ENCODE measurements at regions not wholly inside any gene's neighbourhood (a gene's known extent, or its start where the extent isn't known, plus 50 kb on each side); places are given as distances from the start of the nearest gene placed in this dataset.

GRCh38 chr12:13375583-13376345 lies 179.2 kb downstream of the EMP1 start:
- no peaks in the 10 kb centered on the region for H3K4me1 Mint-ChIP-seq (ENCODE audit: low read depth)
- H3K36me3 Mint-ChIP-seq (ENCODE audit: low read depth) = no peaks in the 10 kb centered on the region
- no peaks in the 10 kb centered on the region for H3K9me3 Mint-ChIP-seq
- peaks cover 11% of the 10 kb centered on the region for H3K27me3 Mint-ChIP-seq
- no peak overlapping the region for H3K27ac Mint-ChIP-seq
- H3K4me3 Mint-ChIP-seq = no peak overlapping the region

- Mint-ChIP-seq H3K4me1 (ENCODE audit: low read depth) (no peaks in the 10 kb centered on the region), H3K36me3 (ENCODE audit: low read depth) (no peaks in the 10 kb centered on the region), H3K27ac (no peak overlapping the region), H3K27me3 (peaks cover 11% of the 10 kb centered on the region), H3K4me3 (no peak overlapping the region), H3K9me3 (no peaks in the 10 kb centered on the region)
Measured at GRCh38 chr12:13374793-13375192, 178.3 kb downstream of the EMP1 start.

GRCh38 chr12:13373803-13374202 lies 177.3 kb downstream of the EMP1 start:
- H3K27ac Mint-ChIP-seq = no peak overlapping the region
- no peaks in the 10 kb centered on the region for H3K4me1 Mint-ChIP-seq (ENCODE audit: low read depth)
- no peak overlapping the region for H3K4me3 Mint-ChIP-seq
- H3K36me3 Mint-ChIP-seq (ENCODE audit: low read depth) = no peaks in the 10 kb centered on the region
- H3K9me3 Mint-ChIP-seq = no peaks in the 10 kb centered on the region
- peaks cover 11% of the 10 kb centered on the region for H3K27me3 Mint-ChIP-seq

- H3K27ac Mint-ChIP-seq = no peak overlapping the region
- no peaks in the 10 kb centered on the region for H3K4me1 Mint-ChIP-seq (ENCODE audit: low read depth)
- H3K9me3 Mint-ChIP-seq = no peaks in the 10 kb centered on the region
- H3K27me3 Mint-ChIP-seq = peaks cover 11% of the 10 kb centered on the region
- no peak overlapping the region for H3K4me3 Mint-ChIP-seq
- no peaks in the 10 kb centered on the region for H3K36me3 Mint-ChIP-seq (ENCODE audit: low read depth)
Measured at GRCh38 chr12:13373131-13373530, 176.6 kb downstream of the EMP1 start.

DNA sequence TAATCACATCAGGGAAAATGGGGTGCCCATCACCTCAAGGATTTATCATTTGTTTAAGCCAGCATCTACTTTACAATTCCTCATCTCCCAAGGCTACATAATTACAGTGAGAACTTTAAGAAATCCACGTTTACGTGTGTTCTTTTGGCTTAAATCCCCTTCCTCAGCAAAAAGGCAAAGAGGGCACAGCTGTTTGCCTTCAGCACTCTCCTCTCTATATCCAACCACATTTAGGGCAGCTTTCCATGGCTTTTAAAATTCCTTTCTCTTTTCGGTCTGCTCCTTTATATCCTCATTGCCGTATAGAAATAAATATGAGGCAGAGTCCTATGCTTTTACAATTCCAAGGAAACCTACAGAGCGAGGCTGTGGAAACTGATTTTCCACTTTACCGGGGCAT lies 175.9 kb downstream of the EMP1 start:
- H3K27ac Mint-ChIP-seq = no peak overlapping the region
- H3K9me3 Mint-ChIP-seq = no peaks in the 10 kb centered on the region
- H3K4me3 Mint-ChIP-seq = no peak overlapping the region
- no peaks in the 10 kb centered on the region for H3K4me1 Mint-ChIP-seq (ENCODE audit: low read depth)
- H3K27me3 Mint-ChIP-seq = peaks cover 11% of the 10 kb centered on the region
- no peaks in the 10 kb centered on the region for H3K36me3 Mint-ChIP-seq (ENCODE audit: low read depth)

DNA sequence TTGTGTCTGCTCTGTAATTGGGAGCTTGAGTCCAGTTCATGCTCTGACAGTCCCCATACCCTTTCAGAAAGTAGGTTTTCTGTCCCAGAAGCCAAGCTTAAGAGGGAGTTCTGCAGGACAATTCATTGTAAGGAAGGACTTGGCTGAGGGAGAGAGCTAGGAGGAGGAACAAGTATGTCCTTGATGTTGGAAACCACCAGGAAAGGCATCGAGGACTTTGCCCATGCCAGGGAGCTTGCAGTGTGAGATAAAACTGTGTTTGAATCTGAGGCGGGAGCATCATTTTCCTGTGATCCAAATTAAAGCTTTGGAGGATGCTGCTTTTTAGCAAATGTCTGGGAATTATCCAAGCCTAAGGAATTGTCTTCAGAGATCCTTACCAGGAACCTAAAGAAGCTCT lies 175.3 kb downstream of the EMP1 start:
- no peak overlapping the region for H3K27ac Mint-ChIP-seq
- no peaks in the 10 kb centered on the region for H3K36me3 Mint-ChIP-seq (ENCODE audit: low read depth)
- no peak overlapping the region for H3K4me3 Mint-ChIP-seq
- peaks cover 11% of the 10 kb centered on the region for H3K27me3 Mint-ChIP-seq
- no peaks in the 10 kb centered on the region for H3K9me3 Mint-ChIP-seq
- H3K4me1 Mint-ChIP-seq (ENCODE audit: low read depth) = no peaks in the 10 kb centered on the region

DNA sequence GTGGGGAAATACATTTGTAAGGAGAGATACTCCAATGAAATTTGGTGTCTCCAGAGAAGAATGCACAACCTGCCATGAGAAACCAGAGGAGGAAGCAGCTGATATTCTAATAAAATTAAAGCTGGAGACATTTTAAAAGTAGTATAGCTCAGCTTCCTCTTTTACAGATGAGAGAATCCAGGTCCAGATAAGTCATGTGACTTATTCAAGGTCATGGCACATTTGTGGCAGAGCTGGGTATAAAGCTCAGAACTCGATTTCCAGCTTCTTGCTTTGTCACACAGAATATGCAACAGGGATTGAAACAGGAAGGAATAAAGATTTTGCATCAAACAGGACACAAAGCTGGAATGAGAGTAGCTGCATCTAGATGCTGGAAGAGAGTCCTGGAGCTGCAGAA lies 174.8 kb downstream of the EMP1 start:
- H3K9me3 Mint-ChIP-seq = no peaks in the 10 kb centered on the region
- no peaks in the 10 kb centered on the region for H3K4me1 Mint-ChIP-seq (ENCODE audit: low read depth)
- no peak overlapping the region for H3K27ac Mint-ChIP-seq
- H3K4me3 Mint-ChIP-seq = no peak overlapping the region
- no peaks in the 10 kb centered on the region for H3K36me3 Mint-ChIP-seq (ENCODE audit: low read depth)
- H3K27me3 Mint-ChIP-seq = peaks cover 11% of the 10 kb centered on the region

GRCh38 chr12:13369474-13370056 lies 173.0 kb downstream of the EMP1 start:
- no peaks in the 10 kb centered on the region for H3K36me3 Mint-ChIP-seq (ENCODE audit: low read depth)
- no peaks in the 10 kb centered on the region for H3K4me1 Mint-ChIP-seq (ENCODE audit: low read depth)
- H3K4me3 Mint-ChIP-seq = no peak overlapping the region
- H3K27me3 Mint-ChIP-seq = peaks cover 16% of the 10 kb centered on the region
- no peak overlapping the region for H3K27ac Mint-ChIP-seq
- H3K9me3 Mint-ChIP-seq = no peaks in the 10 kb centered on the region

DNA sequence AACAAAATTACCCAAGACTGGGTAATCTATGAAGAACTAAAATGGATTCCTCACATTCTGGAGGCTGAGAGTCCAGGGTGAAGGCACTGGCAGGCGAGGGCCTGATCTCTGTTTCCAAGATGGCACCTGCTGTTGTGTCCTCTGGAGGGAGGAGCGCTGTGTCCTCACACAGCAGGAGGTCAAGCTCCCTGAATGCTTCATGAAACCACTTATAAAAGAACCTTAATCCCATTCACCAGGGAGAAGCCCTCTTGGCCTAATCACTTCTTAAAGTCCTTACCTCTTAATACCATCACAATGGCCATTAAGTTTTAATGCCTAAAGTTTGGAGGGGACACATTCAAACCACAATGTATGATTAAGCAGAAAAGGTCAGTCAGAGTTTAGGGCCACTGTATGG lies 172.4 kb downstream of the EMP1 start:
- Mint-ChIP-seq H3K27ac (no peak overlapping the region), H3K27me3 (peaks cover 16% of the 10 kb centered on the region), H3K4me1 (ENCODE audit: low read depth) (no peaks in the 10 kb centered on the region), H3K9me3 (no peaks in the 10 kb centered on the region), H3K4me3 (no peak overlapping the region), H3K36me3 (ENCODE audit: low read depth) (no peaks in the 10 kb centered on the region)

DNA sequence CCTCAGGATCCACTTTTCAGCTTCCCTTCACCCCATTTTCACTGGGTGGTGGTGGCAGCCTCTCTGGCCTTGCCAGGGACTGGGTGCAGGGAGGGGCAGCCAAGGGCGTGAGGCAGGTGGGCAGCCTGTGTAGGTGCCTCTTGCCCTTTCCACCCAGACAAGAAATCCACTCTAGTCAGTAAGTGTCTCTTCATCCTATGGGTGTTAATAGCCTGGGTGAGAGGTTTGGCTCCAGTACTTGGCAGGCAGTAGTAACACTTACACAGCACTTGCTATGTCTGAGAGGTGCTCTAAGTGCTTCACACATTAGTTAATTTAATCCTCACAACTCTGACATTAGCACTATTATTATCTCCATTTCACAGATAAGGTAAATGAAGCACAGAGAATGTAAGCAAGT lies 171.9 kb downstream of the EMP1 start:
- no peaks in the 10 kb centered on the region for H3K4me1 Mint-ChIP-seq (ENCODE audit: low read depth)
- H3K9me3 Mint-ChIP-seq = no peaks in the 10 kb centered on the region
- no peak overlapping the region for H3K27ac Mint-ChIP-seq
- no peaks in the 10 kb centered on the region for H3K36me3 Mint-ChIP-seq (ENCODE audit: low read depth)
- no peak overlapping the region for H3K4me3 Mint-ChIP-seq
- H3K27me3 Mint-ChIP-seq = peaks cover 16% of the 10 kb centered on the region

- Mint-ChIP-seq H3K27ac (no peak overlapping the region), H3K27me3 (peaks cover 13% of the 10 kb centered on the region), H3K4me1 (ENCODE audit: low read depth) (no peaks in the 10 kb centered on the region), H3K36me3 (ENCODE audit: low read depth) (no peaks in the 10 kb centered on the region), H3K9me3 (no peaks in the 10 kb centered on the region), H3K4me3 (no peak overlapping the region)
Measured at GRCh38 chr12:13367973-13368372, 171.4 kb downstream of the EMP1 start.

- Mint-ChIP-seq H3K9me3 (no peaks in the 10 kb centered on the region), H3K4me1 (ENCODE audit: low read depth) (no peaks in the 10 kb centered on the region), H3K27me3 (peaks cover 21% of the 10 kb centered on the region)
Measured at GRCh38 chr12:13365748-13366366, 169.3 kb downstream of the EMP1 start.

GRCh38 chr12:13362260-13362841 lies 165.8 kb downstream of the EMP1 start:
- Mint-ChIP-seq H3K9me3 (no peaks in the 10 kb centered on the region), H3K27ac (no peak overlapping the region), H3K36me3 (ENCODE audit: low read depth) (no peaks in the 10 kb centered on the region), H3K27me3 (peaks cover 50% of the 10 kb centered on the region), H3K4me3 (no peak overlapping the region), H3K4me1 (ENCODE audit: low read depth) (no peaks in the 10 kb centered on the region)

More at GRCh38 chr12:13365748-13366366, 169.3 kb downstream of the EMP1 start:
- Mint-ChIP-seq H3K27ac (no peak overlapping the region), H3K4me3 (no peak overlapping the region), H3K36me3 (ENCODE audit: low read depth) (no peaks in the 10 kb centered on the region)

GRCh38 chr12:13359636-13360035 lies 163.1 kb downstream of the EMP1 start:
- peaks cover 55% of the 10 kb centered on the region for H3K27me3 Mint-ChIP-seq
- no peaks in the 10 kb centered on the region for H3K9me3 Mint-ChIP-seq
- H3K4me3 Mint-ChIP-seq = no peak overlapping the region
- H3K27ac Mint-ChIP-seq = no peak overlapping the region
- no peaks in the 10 kb centered on the region for H3K4me1 Mint-ChIP-seq (ENCODE audit: low read depth)
- no peaks in the 10 kb centered on the region for H3K36me3 Mint-ChIP-seq (ENCODE audit: low read depth)

GRCh38 chr12:13358391-13358905 lies 161.9 kb downstream of the EMP1 start:
- H3K27me3 Mint-ChIP-seq = peaks cover 55% of the 10 kb centered on the region

More at GRCh38 chr12:13358391-13358905, 161.9 kb downstream of the EMP1 start:
- Mint-ChIP-seq H3K27ac (no peak overlapping the region), H3K4me3 (no peak overlapping the region), H3K36me3 (ENCODE audit: low read depth) (no peaks in the 10 kb centered on the region), H3K9me3 (no peaks in the 10 kb centered on the region), H3K4me1 (ENCODE audit: low read depth) (no peaks in the 10 kb centered on the region)
